HG03139 (cell line): ENCODE measurements at regions not wholly inside any gene's neighbourhood (a gene's known extent, or its start where the extent isn't known, plus 50 kb on each side); places are given as distances from the start of the nearest gene placed in this dataset.
A peak's percentile ranks its signal among the peaks of the same experiment; 100 is the strongest.
"Not testable (repeated sequence)": the region's sequence is repeated elsewhere in the genome, so short reads cannot be mapped to it uniquely, and the experiment has no call there.

Experiments used
- ATAC-seq: cut with Tn5 transposase; IDR thresholded peaks from one replicate; pipeline ENCODE4 v1.9.1; 2021; ENCODE audit not compliant: unreplicated experiment

DNA sequence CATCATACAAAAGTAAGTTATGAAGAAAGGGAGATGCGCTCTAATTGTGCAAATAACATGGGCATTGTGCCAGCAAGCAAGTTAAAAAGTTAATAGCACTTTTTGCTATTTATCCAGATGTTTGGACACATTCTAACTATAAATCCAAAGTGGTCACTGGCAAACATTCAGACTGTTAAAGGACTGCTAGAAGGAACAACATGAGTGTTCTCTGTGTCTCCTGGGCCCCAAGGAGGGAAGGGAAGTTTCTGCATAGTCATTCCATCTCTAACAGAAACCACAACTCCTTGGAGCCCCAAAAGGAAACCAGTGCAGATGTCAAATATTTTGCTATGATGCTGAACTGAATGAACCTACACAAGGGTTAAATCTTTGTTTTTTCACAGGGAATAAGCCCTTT, 213.3 kb upstream of the HNRNPA3 start:
- ATAC-seq: peak; percentile 51

DNA sequence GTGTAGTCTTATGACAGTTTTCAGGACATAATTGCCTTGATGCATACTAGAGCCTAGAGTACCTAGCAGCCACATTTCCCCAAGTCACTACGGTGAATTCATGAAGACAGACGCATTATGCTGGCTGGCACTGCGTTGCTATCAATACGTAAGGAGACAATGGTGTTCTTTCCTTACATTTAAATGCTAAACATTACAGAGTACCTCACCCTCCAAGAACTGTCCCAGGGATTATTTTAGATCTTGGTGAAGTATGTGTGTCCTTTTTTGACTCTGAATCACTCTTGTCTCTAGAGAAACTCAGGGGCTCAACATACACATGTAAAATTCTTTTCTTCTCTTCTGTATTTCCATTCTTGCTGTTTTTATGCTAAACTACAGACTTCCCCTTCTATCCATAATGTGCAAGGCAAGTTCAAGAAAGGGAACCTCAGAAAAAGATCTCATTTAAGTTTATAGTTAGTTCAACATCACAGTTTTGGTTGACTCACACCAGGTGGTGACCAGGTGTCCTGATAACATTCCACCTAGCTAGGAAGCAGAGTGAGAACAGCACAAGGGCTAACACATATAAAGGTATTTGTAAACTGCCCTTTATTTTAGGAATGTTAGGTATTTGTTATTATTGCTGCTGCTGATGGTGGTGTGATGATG, 212.4 kb upstream of the HNRNPA3 start:
- no peak for ATAC-seq

DNA sequence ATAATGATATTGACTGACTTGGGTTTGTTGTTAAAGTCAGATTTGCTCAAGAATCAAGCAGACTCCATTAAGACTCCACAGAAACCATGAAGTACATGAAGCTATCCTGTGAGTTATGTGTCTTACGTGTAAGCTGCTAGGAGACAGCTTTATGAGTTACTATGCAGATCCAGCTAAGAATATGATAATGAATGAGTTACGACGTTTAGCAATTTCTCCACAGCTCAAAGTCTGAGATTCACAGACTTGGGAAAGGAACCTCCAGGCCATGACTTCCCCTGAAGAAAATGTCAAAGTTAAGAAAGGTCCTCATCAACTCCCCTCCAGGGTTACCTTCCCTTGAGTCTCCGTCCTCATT, 211.9 kb upstream of the HNRNPA3 start:
- ATAC-seq: no peak

DNA sequence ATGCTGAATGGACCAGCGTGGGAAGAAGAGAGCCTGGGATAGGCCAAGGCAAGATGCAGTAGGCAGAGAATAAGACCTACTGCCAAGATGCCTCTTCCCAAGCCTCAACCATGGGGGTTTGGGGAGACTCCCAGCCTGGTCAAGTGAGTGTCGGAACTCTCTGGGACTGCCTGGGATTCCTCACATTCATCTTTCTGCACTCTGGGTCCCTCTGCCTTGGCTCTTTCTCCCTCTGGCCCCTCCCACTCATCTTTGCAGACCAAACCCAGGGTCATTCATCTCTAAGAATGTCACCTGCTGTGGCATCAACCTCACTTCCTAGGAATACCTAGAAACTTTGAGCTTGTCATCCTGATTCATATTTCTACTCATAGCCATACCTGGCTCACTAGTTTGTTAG, 211.3 kb upstream of the HNRNPA3 start:
- ATAC-seq: no peak

DNA sequence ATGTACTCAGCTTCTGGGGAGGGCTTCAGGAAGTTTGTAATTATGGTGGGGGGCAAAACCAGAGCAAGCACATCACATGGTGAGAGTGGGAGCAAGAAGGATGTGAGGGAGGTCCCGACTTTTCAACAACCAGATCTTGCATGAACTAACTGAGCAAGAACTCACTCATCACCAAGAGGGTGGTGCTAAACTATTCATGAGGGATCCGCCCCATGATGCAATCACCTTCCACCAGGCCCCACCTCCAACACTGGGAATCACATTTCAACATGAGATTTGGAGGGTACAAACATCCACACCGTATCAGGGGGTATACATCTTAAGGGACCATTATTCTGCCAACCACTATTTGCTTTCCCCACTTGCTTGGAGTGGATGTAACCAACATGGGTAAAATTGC, 209.6 kb upstream of the HNRNPA3 start:
- no peak for ATAC-seq

DNA sequence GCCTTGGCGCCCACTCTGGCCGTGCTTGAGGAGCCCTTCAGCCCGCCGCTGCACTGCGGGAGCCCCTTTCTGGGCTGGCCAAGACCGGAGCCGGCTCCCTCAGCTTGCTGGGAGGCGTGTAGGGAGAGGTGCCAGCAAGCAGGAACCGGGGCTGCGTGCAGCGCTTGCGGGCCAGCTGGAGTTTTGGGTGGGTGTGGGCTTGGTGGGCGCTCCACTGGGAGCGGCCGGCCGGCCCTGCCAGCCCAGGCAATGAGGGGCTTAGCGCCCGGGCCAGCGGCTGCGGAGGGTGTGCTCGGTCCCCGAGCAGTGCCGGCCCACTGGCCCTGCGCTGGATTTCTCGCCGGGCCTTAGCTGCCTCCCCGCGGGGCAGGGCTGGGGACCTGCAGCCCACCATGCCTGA, 204.9 kb upstream of the HNRNPA3 start:
- not testable (repeated sequence) for ATAC-seq

DNA sequence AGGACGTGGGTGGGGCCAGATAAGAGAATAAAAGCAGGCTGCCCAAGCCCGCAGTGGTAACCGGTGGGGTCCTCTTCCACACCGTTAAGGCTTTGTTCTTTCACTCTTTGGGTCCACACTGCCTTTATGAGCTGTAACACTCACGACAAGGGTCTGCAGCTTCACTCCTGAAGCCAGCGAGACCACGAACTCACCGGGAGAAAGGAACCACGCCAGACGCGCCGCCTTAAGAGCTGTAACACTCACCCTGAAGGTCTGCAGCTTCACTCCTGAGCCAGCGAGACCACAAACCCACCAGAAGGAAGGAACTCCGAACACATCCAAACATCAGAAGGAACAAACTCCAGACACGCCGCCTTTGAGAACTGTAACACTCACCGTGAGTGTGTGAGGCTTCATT, 203.9 kb upstream of the HNRNPA3 start:
- not testable (repeated sequence) for ATAC-seq

DNA sequence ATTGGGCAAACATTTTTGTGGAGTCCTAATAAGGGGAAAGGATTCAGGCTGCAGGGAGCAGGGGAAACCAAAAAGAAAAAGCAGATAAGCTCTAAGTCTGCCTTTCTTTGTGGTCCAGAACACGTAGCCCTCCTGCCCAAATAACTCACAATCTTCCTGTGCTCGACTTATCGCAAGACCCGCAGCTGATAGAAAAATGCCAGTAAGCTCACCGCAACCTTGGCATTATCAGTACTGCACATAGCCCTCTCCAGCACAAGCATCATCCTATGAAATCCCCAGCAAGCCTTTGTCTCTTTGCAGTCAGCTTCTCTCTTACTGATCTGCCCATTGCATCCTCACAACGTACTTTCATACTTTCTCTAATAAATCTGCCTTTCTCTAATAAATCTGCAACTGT, 202.4 kb upstream of the HNRNPA3 start:
- ATAC-seq: no peak

DNA sequence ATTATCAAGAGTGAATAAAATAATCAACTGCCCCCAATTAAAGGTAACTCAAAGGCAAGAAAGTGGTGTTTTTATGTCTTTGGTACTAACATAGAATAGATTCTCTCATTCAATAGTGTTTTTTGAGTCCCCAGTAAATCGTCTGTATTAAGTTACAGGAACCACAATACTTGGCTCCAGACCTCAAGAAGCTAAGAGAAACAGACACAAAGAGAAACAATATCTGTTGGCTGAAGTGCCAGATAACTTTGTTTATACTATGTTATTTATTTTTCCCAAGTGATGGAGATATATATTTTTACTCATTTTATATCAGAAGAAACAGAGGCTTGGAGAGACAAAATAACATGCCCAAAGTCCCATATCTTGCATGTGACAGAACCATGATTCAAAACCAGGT, 201.7 kb upstream of the HNRNPA3 start:
- no peak for ATAC-seq

DNA sequence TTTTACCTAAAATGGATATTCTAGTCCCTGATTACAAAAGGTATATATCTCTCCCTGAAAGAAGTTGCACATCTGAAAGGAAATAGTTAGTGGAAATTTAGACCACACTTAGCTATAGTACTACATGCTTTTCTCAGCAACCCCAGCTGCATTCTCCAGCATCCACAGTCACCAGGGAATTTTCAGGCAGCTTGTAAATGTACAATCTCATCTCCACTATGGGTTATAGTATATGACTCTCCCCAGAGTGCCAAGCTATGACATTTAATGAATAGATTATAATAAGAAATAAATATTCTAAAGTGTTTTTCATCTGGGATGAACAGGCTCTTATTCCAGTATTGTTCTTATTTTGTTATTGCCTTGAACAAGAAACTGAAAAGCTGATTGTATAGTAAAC, 197.6 kb upstream of the HNRNPA3 start:
- no peak for ATAC-seq

DNA sequence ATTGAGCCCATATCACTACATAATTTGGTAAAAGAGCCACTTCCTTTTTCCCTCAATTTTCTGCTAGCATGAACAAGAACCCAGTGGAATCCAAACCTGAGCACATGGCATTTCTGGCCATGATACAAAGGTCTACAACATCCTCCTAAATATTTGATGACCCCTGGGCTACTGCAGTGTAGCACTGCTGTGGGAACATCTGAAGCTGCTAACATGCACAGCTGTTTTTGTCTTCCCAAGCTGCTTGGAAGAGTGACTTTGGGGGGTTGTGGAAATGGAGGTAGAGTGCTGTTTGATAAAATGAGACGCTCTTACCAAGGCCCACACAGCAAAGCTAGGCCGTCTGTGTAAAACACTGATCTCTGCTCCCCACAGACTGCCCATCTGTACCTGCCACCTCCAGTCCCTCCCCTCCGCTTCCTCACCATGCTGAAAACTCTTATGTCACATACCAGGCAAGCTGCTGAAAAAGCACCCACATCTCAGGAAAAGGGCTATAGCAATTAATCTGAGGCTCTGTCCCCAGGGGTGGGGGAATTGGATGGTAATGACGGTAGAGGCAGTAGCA, 197.2 kb upstream of the HNRNPA3 start:
- ATAC-seq: no peak

DNA sequence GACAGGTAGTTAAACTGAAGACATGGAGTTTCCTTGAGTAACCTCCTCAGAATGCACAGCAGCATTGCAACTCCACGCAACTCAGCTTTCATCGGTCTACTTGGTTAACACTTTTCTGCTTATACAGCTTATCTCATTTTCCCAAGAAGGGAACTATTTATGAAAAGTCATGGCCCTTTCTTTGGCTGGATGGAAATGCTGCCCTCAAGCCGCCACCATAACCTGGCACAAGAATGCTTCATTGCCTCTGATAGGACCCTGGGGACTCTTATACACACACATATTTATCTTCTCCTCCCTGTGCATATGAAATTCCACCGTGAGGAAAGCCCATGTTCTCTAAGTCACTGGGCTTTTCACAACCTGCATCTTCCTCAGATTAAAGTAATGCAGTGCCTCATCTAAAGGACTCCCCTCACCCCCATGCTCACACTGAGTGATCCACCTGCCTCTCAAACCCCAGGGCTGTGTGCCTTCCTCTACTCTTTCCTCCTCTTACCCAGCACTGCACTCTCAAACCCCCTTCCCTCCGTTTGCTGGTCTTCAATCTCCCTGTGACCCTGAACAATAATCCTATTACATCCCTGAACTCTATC, 192.0 kb upstream of the HNRNPA3 start:
- no peak for ATAC-seq

DNA sequence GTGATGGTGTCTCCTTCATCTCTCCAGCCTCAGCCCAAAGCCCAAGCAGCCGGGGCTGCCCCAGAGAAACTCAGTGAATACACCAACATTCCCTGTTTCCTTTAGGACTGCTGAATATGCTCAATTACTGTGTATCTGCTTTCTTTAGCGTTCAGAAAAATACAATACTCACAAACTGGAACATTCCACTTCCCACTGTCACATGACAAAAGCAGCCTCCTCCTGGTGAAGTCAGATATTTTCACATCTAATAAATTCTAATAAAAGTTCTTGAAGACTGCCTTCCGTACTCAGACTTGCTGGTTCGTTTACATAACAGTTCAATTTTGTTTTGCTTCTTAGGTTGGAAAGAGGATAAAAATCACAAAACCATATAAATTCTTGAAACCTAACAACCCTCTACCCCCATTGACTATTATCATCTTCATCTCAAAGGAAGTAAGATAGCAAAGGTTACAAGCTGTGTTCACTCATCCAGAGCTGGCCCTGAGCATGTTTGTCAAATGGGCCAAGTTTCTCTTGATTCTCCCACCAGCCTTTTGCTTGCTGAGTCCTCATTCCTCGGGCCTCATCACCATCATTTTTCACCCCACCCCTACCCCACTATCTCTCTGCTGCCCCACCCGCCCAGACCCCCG, 190.8 kb upstream of the HNRNPA3 start:
- ATAC-seq: no peak

DNA sequence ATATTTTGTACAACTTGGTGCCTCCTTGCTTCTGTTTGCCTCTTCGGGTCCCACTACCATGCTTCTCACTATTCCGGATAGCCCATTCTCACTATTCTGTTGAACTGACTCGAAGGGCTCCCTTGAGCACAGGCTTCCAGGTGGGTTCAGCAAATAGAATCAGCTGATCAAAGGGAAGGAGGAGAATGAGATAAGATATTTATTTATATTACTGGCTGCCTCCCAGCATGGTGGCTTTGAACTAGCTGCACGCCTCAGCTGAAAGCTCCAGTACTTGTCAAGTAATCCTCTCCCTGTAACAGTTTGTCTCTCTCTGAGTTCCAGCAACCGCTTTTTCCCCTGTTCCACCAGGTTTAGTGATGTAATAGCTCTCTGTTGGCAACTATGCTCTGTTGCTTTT, 187.8 kb upstream of the HNRNPA3 start:
- ATAC-seq: no peak

DNA sequence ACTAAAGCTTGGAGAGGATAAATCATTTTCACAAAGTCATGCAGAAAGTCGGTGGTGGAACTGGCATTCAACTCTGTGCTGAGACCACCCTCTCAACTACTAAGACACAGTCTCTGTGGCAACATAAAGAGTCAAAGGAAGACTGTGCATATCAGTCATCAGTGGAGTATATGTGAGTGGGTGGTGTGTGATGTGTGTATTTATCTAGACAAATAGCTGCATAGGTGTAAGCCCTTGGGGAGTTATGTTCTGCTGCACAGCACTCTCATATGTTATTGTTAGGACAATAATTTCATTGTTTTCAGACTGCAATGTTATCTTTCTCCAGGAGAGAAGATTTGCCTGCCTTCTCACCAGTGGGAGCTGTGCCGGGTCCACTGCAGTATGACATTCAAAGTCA, 186.3 kb upstream of the HNRNPA3 start:
- ATAC-seq: no peak

DNA sequence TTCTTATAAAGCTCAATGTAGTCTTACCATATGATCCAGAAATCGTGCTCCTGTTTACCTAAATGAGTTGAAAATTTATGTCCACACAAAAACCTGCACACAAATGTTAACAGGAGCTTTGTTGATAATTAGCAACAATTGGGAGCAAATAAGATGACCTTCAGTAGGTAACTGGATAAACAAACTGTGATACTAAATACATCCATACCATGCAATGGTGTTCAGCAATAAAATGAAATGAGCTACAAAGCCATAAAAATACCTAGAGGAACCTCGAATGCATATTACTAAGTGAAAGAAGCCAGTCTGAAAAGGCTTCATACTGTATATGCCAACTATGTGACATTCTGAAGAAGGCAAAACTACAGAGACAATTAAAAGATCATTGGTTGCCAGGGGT, 185.6 kb upstream of the HNRNPA3 start:
- ATAC-seq: no peak

DNA sequence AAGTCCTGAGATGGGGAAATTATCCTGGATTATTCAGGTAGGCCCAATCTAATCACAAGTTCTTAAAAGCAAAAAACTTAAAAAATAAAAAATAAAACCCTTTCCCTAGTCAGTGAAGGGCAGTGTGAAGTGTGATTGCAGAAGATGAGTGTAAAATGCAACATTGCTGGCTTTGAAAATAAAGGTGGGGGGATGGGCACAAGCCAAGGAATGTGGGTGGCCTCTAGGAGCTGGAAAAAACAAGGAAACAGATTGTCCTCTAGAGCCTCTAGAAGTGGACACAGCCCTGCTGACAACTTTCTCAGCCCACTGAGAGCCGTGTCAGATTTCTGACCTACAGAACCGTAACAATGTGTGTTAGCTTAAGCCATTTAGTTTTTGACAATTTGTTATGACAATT, 184.3 kb upstream of the HNRNPA3 start:
- no peak for ATAC-seq

DNA sequence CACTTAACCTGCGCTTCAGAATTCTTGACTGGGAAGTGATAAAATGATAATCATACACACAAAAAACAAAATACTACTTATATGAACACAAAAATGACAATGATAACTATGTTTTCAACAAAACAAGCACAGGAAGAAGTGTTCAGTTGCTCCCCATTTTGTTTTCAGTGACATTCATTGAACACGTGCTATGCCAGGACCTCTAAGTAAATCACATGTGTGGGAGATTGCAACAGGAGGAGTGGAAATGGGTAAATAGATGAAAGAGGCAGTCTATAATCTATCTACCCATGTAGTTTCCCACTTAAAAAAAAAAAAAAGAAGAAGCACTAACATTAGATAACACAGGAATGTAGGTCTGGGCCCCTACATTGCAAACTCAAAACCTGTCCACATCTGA, 183.5 kb upstream of the HNRNPA3 start:
- ATAC-seq: no peak

DNA sequence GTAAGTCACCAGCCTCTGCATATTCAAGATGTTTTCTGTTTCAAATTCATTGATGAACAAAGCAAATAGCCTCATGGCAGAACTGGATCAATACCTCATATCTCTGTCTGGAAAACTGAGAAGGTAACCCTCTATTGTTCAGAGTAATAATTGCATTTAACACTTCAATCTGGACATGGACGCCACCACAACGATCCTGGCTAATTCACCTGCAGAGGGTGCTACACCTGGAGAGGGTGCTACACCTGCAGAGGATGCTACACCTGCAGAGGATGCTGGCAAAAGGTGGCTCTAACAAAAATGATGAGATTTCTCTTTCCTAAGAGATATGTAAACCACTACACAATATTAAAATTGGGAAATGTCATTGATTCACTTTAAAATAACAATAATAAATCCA, 183.1 kb upstream of the HNRNPA3 start:
- no peak for ATAC-seq

DNA sequence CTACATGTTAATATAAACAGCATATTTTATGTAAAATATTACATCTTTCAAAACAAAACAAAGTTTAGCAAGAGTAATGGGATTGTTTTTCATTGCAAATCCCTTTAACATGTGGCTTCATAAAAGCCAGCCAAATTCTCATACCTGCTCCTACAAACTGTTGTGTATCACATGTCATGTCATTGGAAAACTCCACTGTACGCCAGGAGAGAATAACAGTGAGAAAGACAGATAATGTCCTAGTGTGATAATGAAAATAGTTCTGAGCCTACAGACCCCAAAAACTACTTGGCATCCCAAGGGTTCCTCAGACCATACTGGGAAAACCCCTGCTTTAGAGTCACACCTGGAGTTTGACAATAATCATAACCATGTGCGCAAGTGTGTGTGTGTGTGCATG, 182.7 kb upstream of the HNRNPA3 start:
- ATAC-seq: no peak

DNA sequence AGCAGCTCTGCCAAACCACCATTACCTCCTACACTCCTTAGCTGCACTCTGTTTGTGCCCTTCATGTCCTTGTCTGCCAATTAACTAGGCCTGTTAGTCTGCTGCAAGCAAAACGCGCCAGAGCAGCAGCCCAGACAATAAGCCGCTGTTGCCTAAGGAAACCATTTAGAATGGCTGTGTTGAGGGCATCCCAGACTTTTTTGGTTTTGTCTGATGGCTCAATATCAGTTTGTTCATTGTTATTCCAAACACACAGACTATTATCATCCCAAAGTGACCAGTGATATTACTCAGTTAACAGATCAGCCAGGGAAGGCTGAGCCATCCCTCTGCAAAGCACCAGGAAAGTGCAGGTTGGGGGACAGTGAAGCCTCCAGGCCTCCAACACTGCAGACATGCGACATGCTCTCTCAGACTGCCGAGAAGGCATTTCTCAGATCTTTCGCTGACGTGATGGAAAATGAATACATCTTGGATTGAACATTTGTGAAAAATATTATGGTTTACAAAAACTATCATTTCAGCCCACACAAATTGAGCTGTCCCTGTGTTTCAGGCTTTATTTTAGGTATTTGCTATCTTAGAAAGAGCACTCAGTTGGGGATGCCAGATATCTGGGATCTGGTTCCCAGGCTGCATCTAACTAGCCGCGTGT, 182.0 kb upstream of the HNRNPA3 start:
- no peak for ATAC-seq
